Adrenal gland (tissue), 5 donors: ENCODE measurements at regions not wholly inside any gene's neighbourhood (a gene's known extent, or its start where the extent isn't known, plus 50 kb on each side); places are given as distances from the start of the nearest gene placed in this dataset.

ENCODE experiments used
- POLR2A ChIP-seq, 2 donors: fragments of 450-650 bp; IDR thresholded peaks; one replicate each; pipeline ENCODE4 v1.6.1; 2017; ENCODE audit warnings: antibody characterized with exemption in 2 of 2, mild to moderate bottlenecking in 2 of 2, moderate library complexity in 1 of 2
- TF ChIP-seq, protein P1 (sequence below), 6 experiments: fragments of 450-650 bp in 4 of 6; fragments of 200-600 bp in 2 of 6; sonication (generic) in 1 of 6; IDR thresholded peaks; 1 replicate in 5 of 6; 2 replicates in 1 of 6; pipeline versions ENCODE4 v1.5.1 to v1.8.0; 2016 to 2021; ENCODE audit warnings: antibody characterized with exemption in 6 of 6, mild to moderate bottlenecking in 2 of 6, moderate library complexity in 1 of 6
- donor health status: DM: no; HTN: no; CAD: no.

GRCh38 chr13:50081679-50082425, 66.6 kb downstream of the KCNRG start:
- peak; percentile 14 to 86 for TF ChIP-seq POLR2A (IDR thresholded peaks at IDR 0.05)
- TF ChIP-seq, protein P1, sequence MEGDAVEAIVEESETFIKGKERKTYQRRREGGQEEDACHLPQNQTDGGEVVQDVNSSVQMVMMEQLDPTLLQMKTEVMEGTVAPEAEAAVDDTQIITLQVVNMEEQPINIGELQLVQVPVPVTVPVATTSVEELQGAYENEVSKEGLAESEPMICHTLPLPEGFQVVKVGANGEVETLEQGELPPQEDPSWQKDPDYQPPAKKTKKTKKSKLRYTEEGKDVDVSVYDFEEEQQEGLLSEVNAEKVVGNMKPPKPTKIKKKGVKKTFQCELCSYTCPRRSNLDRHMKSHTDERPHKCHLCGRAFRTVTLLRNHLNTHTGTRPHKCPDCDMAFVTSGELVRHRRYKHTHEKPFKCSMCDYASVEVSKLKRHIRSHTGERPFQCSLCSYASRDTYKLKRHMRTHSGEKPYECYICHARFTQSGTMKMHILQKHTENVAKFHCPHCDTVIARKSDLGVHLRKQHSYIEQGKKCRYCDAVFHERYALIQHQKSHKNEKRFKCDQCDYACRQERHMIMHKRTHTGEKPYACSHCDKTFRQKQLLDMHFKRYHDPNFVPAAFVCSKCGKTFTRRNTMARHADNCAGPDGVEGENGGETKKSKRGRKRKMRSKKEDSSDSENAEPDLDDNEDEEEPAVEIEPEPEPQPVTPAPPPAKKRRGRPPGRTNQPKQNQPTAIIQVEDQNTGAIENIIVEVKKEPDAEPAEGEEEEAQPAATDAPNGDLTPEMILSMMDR (IDR thresholded peaks at IDR 0.05), result peak in 2 of 6 experiments; percentile 14 to 18
